ENCODE measurements at regions not wholly inside any gene's neighbourhood (a gene's known extent, or its start where the extent isn't known, plus 50 kb on each side); places are given as distances from the start of the nearest gene placed in this dataset.

DNA sequence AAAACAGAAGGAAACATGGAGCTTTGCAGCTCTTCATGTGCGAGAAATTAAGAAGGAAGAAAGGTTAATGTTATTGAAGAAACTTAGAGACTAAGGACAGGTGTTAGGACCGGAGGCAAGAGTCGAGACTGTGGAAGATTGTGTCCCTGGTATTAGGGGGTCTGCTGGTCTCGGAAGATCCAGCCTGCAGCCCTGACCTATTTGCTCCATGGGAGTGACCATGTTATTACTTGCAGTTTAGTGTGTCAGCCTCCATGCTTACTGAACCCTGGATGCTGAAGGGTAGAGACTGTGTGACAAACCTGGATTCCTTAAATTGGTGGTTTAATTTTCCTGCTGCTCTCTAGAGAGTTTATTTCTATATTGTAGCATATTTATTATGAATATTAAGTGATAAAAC lies 580.6 kb downstream of the NOVA1 start:
- TF ChIP-seq CTCF (conservative IDR thresholded peaks at IDR 0.05; ENCODE audit: low read depth, low read length), result no peak
- TF ChIP-seq POLR2A (IDR thresholded peaks at IDR 0.05; ENCODE audit: low read depth, low read length), result no peak
- TF ChIP-seq, protein P1, sequence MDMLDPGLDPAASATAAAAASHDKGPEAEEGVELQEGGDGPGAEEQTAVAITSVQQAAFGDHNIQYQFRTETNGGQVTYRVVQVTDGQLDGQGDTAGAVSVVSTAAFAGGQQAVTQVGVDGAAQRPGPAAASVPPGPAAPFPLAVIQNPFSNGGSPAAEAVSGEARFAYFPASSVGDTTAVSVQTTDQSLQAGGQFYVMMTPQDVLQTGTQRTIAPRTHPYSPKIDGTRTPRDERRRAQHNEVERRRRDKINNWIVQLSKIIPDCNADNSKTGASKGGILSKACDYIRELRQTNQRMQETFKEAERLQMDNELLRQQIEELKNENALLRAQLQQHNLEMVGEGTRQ (IDR thresholded peaks at IDR 0.05; ENCODE audit: low read depth, low read length), result no peak
- no peak for TF ChIP-seq RAD21 (IDR thresholded peaks at IDR 0.05; ENCODE audit: low read length)
- no peak for TF ChIP-seq CEBPB (IDR thresholded peaks at IDR 0.05; ENCODE audit: low read depth, low read length)
- TF ChIP-seq SMC3 (IDR thresholded peaks at IDR 0.05; ENCODE audit: low read depth, low read length), result no peak
- no peak for TF ChIP-seq ELK1 (IDR thresholded peaks at IDR 0.05; ENCODE audit: borderline replicate concordance, low read depth, low read length)
- TF ChIP-seq RFX5 (IDR thresholded peaks at IDR 0.05; ENCODE audit: low read depth, low read length), result no peak
- TF ChIP-seq MAFK (IDR thresholded peaks at IDR 0.05; ENCODE audit: low read depth, low read length), result no peak
